Endothelial cell of umbilical vein (primary cell): ENCODE measurements at regions not wholly inside any gene's neighbourhood (a gene's known extent, or its start where the extent isn't known, plus 50 kb on each side); places are given as distances from the start of the nearest gene placed in this dataset.

Experiments used
- BruUV-seq: library from RNA; stranded (reverse); fragments of 400-500 nt; replicated peaks from 2 replicates; lab custom pipeline; 2021; lab: Mats Ljungman, UMichigan
- CTCF ChIA-PET: fragments of 300-600, 350-600 bp; sonication (Branson Sonifier 250); formaldehyde crosslinking; loops from one replicate; lab custom pipeline; 2021; ENCODE audit warnings: antibody characterized with exemption, inconsistent platforms; lab: Charles Lee
- POLR2A ChIA-PET: fragments of 300-600, 350-600 bp; sonication (Branson Sonifier 250); formaldehyde crosslinking; loops from one replicate; lab custom pipeline; 2021; ENCODE audit warnings: antibody characterized with exemption, inconsistent platforms; lab: Charles Lee
- DNase-seq: peaks from one replicate; pipeline ENCODE4 v3.0.0-alpha.2; 2011; ENCODE audit warnings: low read depth, low spot score
- FAIRE-seq: peaks from 2 replicates; lab custom pipeline; 2011; peaks lifted over from hg19 to GRCh38; lab: Jason Lieb, UNC
- H2AFZ ChIP-seq: 2 replicates; pipeline ENCODE4 v1.6.0; 2012; ENCODE audit warnings: low read depth, low read length, control low read depth, inconsistent platforms
- H3K27ac ChIP-seq: 2 replicates; pipeline ENCODE4 v1.5.1; 2011; ENCODE audit warnings: low read depth, mild to moderate bottlenecking, control low read depth, low read length, moderate library complexity; ENCODE audit not compliant: insufficient read depth
- H3K27me3 ChIP-seq, 2 experiments: 2 replicates each; pipeline versions ENCODE4 v1.6.0 to v1.6.1; 2011; ENCODE audit warnings: low read length in 2 of 2, mixed read lengths in 1 of 2; ENCODE audit not compliant: control insufficient read depth in 2 of 2, insufficient read depth in 2 of 2
- H3K36me3 ChIP-seq, 2 experiments: 2 replicates in 1 of 2; 3 replicates in 1 of 2; pipeline ENCODE4 v1.5.1; 2011; ENCODE audit warnings: low read length in 2 of 2, mild to moderate bottlenecking in 1 of 2, moderate library complexity in 1 of 2; ENCODE audit not compliant: control insufficient read depth in 2 of 2, insufficient read depth in 2 of 2; ENCODE audit errors: extremely low read depth in 1 of 2
- H3K4me1 ChIP-seq: 3 replicates; pipeline ENCODE4 v1.5.1; 2011; ENCODE audit warnings: mild to moderate bottlenecking, low read length; ENCODE audit not compliant: control insufficient read depth, insufficient read depth; ENCODE audit errors: extremely low read depth
- H3K4me2 ChIP-seq: 2 replicates; pipeline ENCODE4 v1.6.1; 2011; ENCODE audit warnings: low read length, control low read depth, mixed read lengths; ENCODE audit not compliant: insufficient read depth
- H3K4me3 ChIP-seq, 3 experiments: fragments of 200-600 bp in 1 of 3; sonication (generic), shearing (Covaris generic) in 1 of 3; replicated peaks in 1 of 3; 2 replicates each; pipeline ENCODE4 v1.5.1; 2011 to 2016; ENCODE audit warnings: control low read depth in 3 of 3, low read length in 3 of 3, mild to moderate bottlenecking in 2 of 3, inconsistent platforms in 1 of 3, low read depth in 1 of 3, moderate library complexity in 1 of 3; ENCODE audit not compliant: insufficient read depth in 1 of 3
- H3K79me2 ChIP-seq: 2 replicates; pipeline ENCODE4 v1.6.0; 2012; ENCODE audit warnings: low read length, inconsistent platforms; ENCODE audit not compliant: control insufficient read depth, insufficient read depth
- H3K9ac ChIP-seq: replicated peaks from 2 replicates; pipeline ENCODE3; 2011; ENCODE audit warnings: low read length, control low read depth; ENCODE audit not compliant: insufficient read depth; ENCODE audit errors: extremely low read depth
- H3K9me1 ChIP-seq: replicated peaks from 3 replicates; pipeline ENCODE4 v1.6.0; 2011; ENCODE audit warnings: mild to moderate bottlenecking, low read length; ENCODE audit not compliant: control insufficient read depth, insufficient read depth; ENCODE audit errors: extremely low read depth
- H3K9me3 ChIP-seq: replicated peaks from 2 replicates; pipeline ENCODE4 v1.5.1; 2012; ENCODE audit warnings: low read length, inconsistent platforms; ENCODE audit not compliant: control insufficient read depth, insufficient read depth
- H4K20me1 ChIP-seq: replicated peaks from 2 replicates; pipeline ENCODE3; 2011; ENCODE audit warnings: mild to moderate bottlenecking, low read length; ENCODE audit not compliant: control insufficient read depth, insufficient read depth; ENCODE audit errors: extremely low read depth
- EZH2 ChIP-seq: IDR thresholded peaks from 2 replicates; pipeline ENCODE4 v1.6.1; 2012; ENCODE audit warnings: borderline replicate concordance, low read depth, mild to moderate bottlenecking, moderate library complexity, low read length, inconsistent platforms; ENCODE audit not compliant: severe bottlenecking
- FOS ChIP-seq: IDR thresholded peaks from 2 replicates; pipeline ENCODE4 v1.6.1; 2011; ENCODE audit warnings: mild to moderate bottlenecking, low read length, moderate library complexity, borderline replicate concordance; ENCODE audit not compliant: insufficient read depth
- GATA2 ChIP-seq: IDR thresholded peaks from 2 replicates; pipeline ENCODE4 v1.7.0; 2011; ENCODE audit warnings: low read depth, mild to moderate bottlenecking, moderate library complexity, mixed read lengths, low read length; ENCODE audit not compliant: insufficient read length, insufficient read depth
- JUN ChIP-seq: IDR thresholded peaks from 2 replicates; pipeline ENCODE4 v1.6.1; 2011; ENCODE audit warnings: borderline replicate concordance, low read depth; ENCODE audit not compliant: insufficient read length, insufficient read depth
- MAX ChIP-seq: IDR thresholded peaks from 2 replicates; pipeline ENCODE4 v1.6.1; 2011; ENCODE audit not compliant: insufficient read depth, insufficient read length
- MYC ChIP-seq: IDR thresholded peaks from one replicate; pipeline ENCODE4 v1.6.1; 2011; ENCODE audit warnings: mild to moderate bottlenecking, low read depth, low read length
- POLR2A ChIP-seq: IDR thresholded peaks from 2 replicates; pipeline ENCODE4 v1.6.1; 2012; ENCODE audit warnings: low read depth, mild to moderate bottlenecking, control low read depth, low read length
- POLR2AphosphoS5 ChIP-seq: IDR thresholded peaks from 2 replicates; pipeline ENCODE4 v1.6.1; 2012; ENCODE audit warnings: low read depth, mild to moderate bottlenecking, control low read depth, low read length, moderate library complexity; ENCODE audit not compliant: insufficient read depth
- dilution Hi-C: fragments of 300-500 bp; cut with MboI; formaldehyde crosslinking; loops from one replicate; pipeline ENCODE4 v1.15.0; 2019; ENCODE audit warnings: low sequenced_read_pairs; ENCODE audit not compliant: extremely low pct_ligation_motif_present
- intact Hi-C: fragments of 100-400 bp; cut with micrococcal nuclease; formaldehyde crosslinking; loops from one replicate; pipeline ENCODE4 v1.10.0; 2022
- TF ChIP-seq, protein P1 (sequence below), 2 donors: IDR thresholded peaks; 1 replicate in 1 of 2; 2 replicates in 1 of 2; pipeline ENCODE4 v1.5.1; 2011; ENCODE audit warnings: low read length in 2 of 2, mild to moderate bottlenecking in 2 of 2, moderate library complexity in 2 of 2, control low read depth in 1 of 2, inconsistent platforms in 1 of 2, low read depth in 1 of 2; ENCODE audit not compliant: insufficient read depth in 1 of 2; ENCODE audit errors: extremely low read depth in 1 of 2

- no peaks in the 10 kb centered on the region for H4K20me1 ChIP-seq
- H3K4me2 ChIP-seq, result no peak overlapping the region
- FAIRE-seq (no peak), DNase-seq (no peak)
- no peaks in the 10 kb centered on the region for H3K27me3 ChIP-seq
- no peak overlapping the region for H2AFZ ChIP-seq
- H3K9me1 ChIP-seq, result no peaks in the 10 kb centered on the region
- H3K4me1 ChIP-seq, result no peaks in the 10 kb centered on the region
- intact Hi-C loops, result no loop called here
- no TSS peak for BruUV-seq
- no peaks in the 10 kb centered on the region for H3K36me3 ChIP-seq
- dilution Hi-C loops, result no loop called here
- H3K4me3 ChIP-seq, result no peak overlapping the region
- no peak overlapping the region for H3K9ac ChIP-seq
- POLR2A ChIA-PET, result no interaction called here
- H3K9me3 ChIP-seq, result no peaks in the 10 kb centered on the region
- CTCF ChIA-PET, result no interaction called here
- H3K79me2 ChIP-seq, result no peaks in the 10 kb centered on the region
- TF ChIP-seq POLR2A (no peak), EZH2 (no peak), FOS (no peak), MAX (no peak), GATA2 (no peak), JUN (no peak), MYC (no peak), POLR2AphosphoS5 (no peak)
- TF ChIP-seq, protein P1, sequence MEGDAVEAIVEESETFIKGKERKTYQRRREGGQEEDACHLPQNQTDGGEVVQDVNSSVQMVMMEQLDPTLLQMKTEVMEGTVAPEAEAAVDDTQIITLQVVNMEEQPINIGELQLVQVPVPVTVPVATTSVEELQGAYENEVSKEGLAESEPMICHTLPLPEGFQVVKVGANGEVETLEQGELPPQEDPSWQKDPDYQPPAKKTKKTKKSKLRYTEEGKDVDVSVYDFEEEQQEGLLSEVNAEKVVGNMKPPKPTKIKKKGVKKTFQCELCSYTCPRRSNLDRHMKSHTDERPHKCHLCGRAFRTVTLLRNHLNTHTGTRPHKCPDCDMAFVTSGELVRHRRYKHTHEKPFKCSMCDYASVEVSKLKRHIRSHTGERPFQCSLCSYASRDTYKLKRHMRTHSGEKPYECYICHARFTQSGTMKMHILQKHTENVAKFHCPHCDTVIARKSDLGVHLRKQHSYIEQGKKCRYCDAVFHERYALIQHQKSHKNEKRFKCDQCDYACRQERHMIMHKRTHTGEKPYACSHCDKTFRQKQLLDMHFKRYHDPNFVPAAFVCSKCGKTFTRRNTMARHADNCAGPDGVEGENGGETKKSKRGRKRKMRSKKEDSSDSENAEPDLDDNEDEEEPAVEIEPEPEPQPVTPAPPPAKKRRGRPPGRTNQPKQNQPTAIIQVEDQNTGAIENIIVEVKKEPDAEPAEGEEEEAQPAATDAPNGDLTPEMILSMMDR (IDR thresholded peaks at IDR 0.05; ENCODE audit: extremely low read depth in 1 of 2, insufficient read depth in 1 of 2, low read depth in 1 of 2, low read length in 2 of 2), result no peak
- H3K27ac ChIP-seq, result no peak overlapping the region
Observed at GRCh38 chr16:73730481-73731090, 566.0 kb upstream of the PSMD7 start.
